ENCODE measurements at regions not wholly inside any gene's neighbourhood (a gene's known extent, or its start where the extent isn't known, plus 50 kb on each side); places are given as distances from the start of the nearest gene placed in this dataset.
"Not testable (repeated sequence)": the region's sequence is repeated elsewhere in the genome, so short reads cannot be mapped to it uniquely, and the experiment has no call there.

GRCh38 chr9:17083258-17083657 is 51.6 kb upstream of the CNTLN start:
- DNase-seq: no peak

- DNase-seq: no peak
Measured at GRCh38 chr9:17082343-17083064, 52.3 kb upstream of the CNTLN start.

GRCh38 chr9:17081814-17082213 is 53.0 kb upstream of the CNTLN start:
- DNase-seq: no peak

GRCh38 chr9:17081351-17081750 is 53.5 kb upstream of the CNTLN start:
- no peak for DNase-seq

- no peak for DNase-seq
Measured at GRCh38 chr9:17075758-17076485, 58.9 kb upstream of the CNTLN start.

GRCh38 chr9:17075146-17075757 is 59.6 kb upstream of the CNTLN start:
- DNase-seq: no peak

- DNase-seq: not testable (repeated sequence)
Measured at GRCh38 chr9:17072563-17072962, 62.3 kb upstream of the CNTLN start.

- DNase-seq: no peak
Measured at GRCh38 chr9:17068671-17069070, 66.2 kb upstream of the CNTLN start.

- DNase-seq: no peak
Measured at GRCh38 chr9:17065062-17065461, 69.8 kb upstream of the CNTLN start.

- DNase-seq: no peak
Measured at GRCh38 chr9:17064558-17064957, 70.3 kb upstream of the CNTLN start.

GRCh38 chr9:17063535-17064135 is 71.2 kb upstream of the CNTLN start:
- no peak for DNase-seq

- no peak for DNase-seq
Measured at GRCh38 chr9:17062497-17062896, 72.3 kb upstream of the CNTLN start.

- no peak for DNase-seq
Measured at GRCh38 chr9:17060450-17060849, 74.4 kb upstream of the CNTLN start.

GRCh38 chr9:17059465-17059864 is 75.4 kb upstream of the CNTLN start:
- no peak for DNase-seq

GRCh38 chr9:17057729-17058128 is 77.1 kb upstream of the CNTLN start:
- DNase-seq: no peak

- DNase-seq: no peak
Measured at GRCh38 chr9:17052626-17053025, 82.2 kb upstream of the CNTLN start.

GRCh38 chr9:17045381-17045940 is 89.4 kb upstream of the CNTLN start:
- DNase-seq: no peak

- no peak for DNase-seq
Measured at GRCh38 chr9:17031546-17031945, 103.3 kb upstream of the CNTLN start.

- DNase-seq: no peak
Measured at GRCh38 chr9:17025281-17025680, 109.6 kb upstream of the CNTLN start.

- no peak for DNase-seq
Measured at GRCh38 chr9:17024129-17024528, 110.7 kb upstream of the CNTLN start.

GRCh38 chr9:17021387-17021970 is 113.4 kb upstream of the CNTLN start:
- no peak for DNase-seq

- DNase-seq: no peak
Measured at GRCh38 chr9:17019398-17019797, 115.4 kb upstream of the CNTLN start.

All from DMS79 treated with DMSO at 0.1 percent for 48 hours (cell line).